ENCODE measurements at regions not wholly inside any gene's neighbourhood (a gene's known extent, or its start where the extent isn't known, plus 50 kb on each side); places are given as distances from the start of the nearest gene placed in this dataset.

DNA sequence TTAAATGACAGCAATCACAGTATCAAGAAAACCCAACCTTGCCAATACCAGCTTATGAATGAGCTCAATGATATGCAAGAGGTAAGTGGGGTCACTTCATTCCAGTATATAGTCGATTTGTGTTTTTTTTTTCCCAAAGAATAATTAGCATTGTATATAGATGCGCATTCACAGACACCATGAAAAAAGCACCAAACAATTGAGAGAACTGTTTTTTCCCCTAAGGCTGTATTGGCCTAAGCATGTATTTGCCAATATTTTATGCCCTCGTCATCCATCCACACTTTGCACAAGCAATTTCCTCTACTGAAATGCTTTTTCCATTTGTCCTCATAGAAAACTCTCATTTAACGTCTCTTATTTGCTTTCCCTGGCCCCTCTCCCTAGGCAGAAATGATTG lies 213.7 kb downstream of the SAMD5 start:
- TF ChIP-seq MAZ (IDR thresholded peaks at IDR 0.05; ENCODE audit: borderline replicate concordance, low read depth, low read length) (no peak), ESRRA (IDR thresholded peaks at IDR 0.05; ENCODE audit: borderline replicate concordance, low read length) (no peak), EHMT2 (IDR thresholded peaks at IDR 0.05; ENCODE audit: low read depth) (no peak), ZFP36 (IDR thresholded peaks at IDR 0.05; ENCODE audit: borderline replicate concordance, partially characterized antibody) (no peak), POLR2A (IDR thresholded peaks at IDR 0.05; ENCODE audit: low read length) (no peak), RFX5 (IDR thresholded peaks at IDR 0.05) (no peak), CEBPB (IDR thresholded peaks at IDR 0.05) (no peak), CHD4 (IDR thresholded peaks at IDR 0.05; ENCODE audit: borderline replicate concordance) (no peak), CBX8 (IDR thresholded peaks at IDR 0.05) (no peak)
- TF ChIP-seq, protein P1, sequence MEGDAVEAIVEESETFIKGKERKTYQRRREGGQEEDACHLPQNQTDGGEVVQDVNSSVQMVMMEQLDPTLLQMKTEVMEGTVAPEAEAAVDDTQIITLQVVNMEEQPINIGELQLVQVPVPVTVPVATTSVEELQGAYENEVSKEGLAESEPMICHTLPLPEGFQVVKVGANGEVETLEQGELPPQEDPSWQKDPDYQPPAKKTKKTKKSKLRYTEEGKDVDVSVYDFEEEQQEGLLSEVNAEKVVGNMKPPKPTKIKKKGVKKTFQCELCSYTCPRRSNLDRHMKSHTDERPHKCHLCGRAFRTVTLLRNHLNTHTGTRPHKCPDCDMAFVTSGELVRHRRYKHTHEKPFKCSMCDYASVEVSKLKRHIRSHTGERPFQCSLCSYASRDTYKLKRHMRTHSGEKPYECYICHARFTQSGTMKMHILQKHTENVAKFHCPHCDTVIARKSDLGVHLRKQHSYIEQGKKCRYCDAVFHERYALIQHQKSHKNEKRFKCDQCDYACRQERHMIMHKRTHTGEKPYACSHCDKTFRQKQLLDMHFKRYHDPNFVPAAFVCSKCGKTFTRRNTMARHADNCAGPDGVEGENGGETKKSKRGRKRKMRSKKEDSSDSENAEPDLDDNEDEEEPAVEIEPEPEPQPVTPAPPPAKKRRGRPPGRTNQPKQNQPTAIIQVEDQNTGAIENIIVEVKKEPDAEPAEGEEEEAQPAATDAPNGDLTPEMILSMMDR (IDR thresholded peaks at IDR 0.05) = no peak
